OCI-LY7 (cell line): ENCODE measurements at regions not wholly inside any gene's neighbourhood (a gene's known extent, or its start where the extent isn't known, plus 50 kb on each side); places are given as distances from the start of the nearest gene placed in this dataset.

Experiments
- BruUV-seq: library from RNA; stranded (reverse); fragments of 400-500 nt; replicated peaks from 2 replicates; lab custom pipeline; 2021; lab: Mats Ljungman, UMichigan
- CTCF ChIA-PET: fragments of 300-600 bp; sonication (Branson Sonifier 250); formaldehyde crosslinking; loops from one replicate; lab custom pipeline; 2022; ENCODE audit warnings: antibody characterized with exemption; ENCODE audit not compliant: unreplicated experiment; lab: Charles Lee
- POLR2A ChIA-PET: fragments of 300-600 bp; sonication (Branson Sonifier 250); formaldehyde crosslinking; loops from one replicate; lab custom pipeline; 2022; ENCODE audit warnings: antibody characterized with exemption; lab: Charles Lee
- DNase-seq: peaks from one replicate; pipeline ENCODE4 v3.0.0-alpha.2; 2015; ENCODE audit warnings: low spot score
- H2AFZ ChIP-seq: fragments of 200-600 bp; sonication (generic), shearing (Covaris generic); 2 replicates; pipeline ENCODE4 v1.6.1; 2014; ENCODE audit warnings: mild to moderate bottlenecking, antibody characterized with exemption, low read length, moderate library complexity
- H3K27ac ChIP-seq: fragments of 200-600 bp; sonication (generic); 2 replicates; pipeline ENCODE4 v1.5.1; 2014; ENCODE audit warnings: mixed run types, low read depth, mild to moderate bottlenecking, moderate library complexity, low read length, inconsistent platforms; ENCODE audit not compliant: poor library complexity, severe bottlenecking
- H3K36me3 ChIP-seq: fragments of 200-600 bp; sonication (generic); 2 replicates; pipeline ENCODE4 v1.6.1; 2014; ENCODE audit warnings: mild to moderate bottlenecking, antibody characterized with exemption, low read length, moderate library complexity, mixed read lengths; ENCODE audit not compliant: insufficient read depth
- H3K4me1 ChIP-seq: fragments of 200-600 bp; sonication (generic); 2 replicates; pipeline ENCODE4 v1.5.1; 2014; ENCODE audit warnings: mild to moderate bottlenecking, low read length; ENCODE audit not compliant: insufficient read depth, poor library complexity, severe bottlenecking
- H3K4me2 ChIP-seq: fragments of 200-600 bp; sonication (generic); 2 replicates; pipeline ENCODE4 v1.6.1; 2014; ENCODE audit warnings: mild to moderate bottlenecking, low read length
- H3K4me3 ChIP-seq: fragments of 200-600 bp; sonication (generic); 2 replicates; pipeline ENCODE4 v1.5.1; 2014; ENCODE audit warnings: mild to moderate bottlenecking, low read depth, low read length; ENCODE audit not compliant: poor library complexity, severe bottlenecking
- H3K79me2 ChIP-seq: fragments of 200-600 bp; sonication (generic); 2 replicates; pipeline ENCODE4 v1.6.1; 2016; ENCODE audit warnings: low read depth, mild to moderate bottlenecking, low read length, moderate library complexity, mixed read lengths; ENCODE audit not compliant: insufficient read depth
- H3K9me2 ChIP-seq: fragments of 200-600 bp; sonication (generic); 2 replicates; pipeline ENCODE4 v1.6.1; 2016; ENCODE audit warnings: mild to moderate bottlenecking, low read length, mixed read lengths; ENCODE audit not compliant: insufficient read depth
- H3K9me3 ChIP-seq: fragments of 200-600 bp; sonication (generic); 2 replicates; pipeline ENCODE4 v1.6.1; 2014; ENCODE audit warnings: mild to moderate bottlenecking, mixed run types, low read length, mixed read lengths
- H4K20me1 ChIP-seq: fragments of 200-600 bp; sonication (generic); 2 replicates; pipeline ENCODE4 v1.6.1; 2014; ENCODE audit warnings: mild to moderate bottlenecking, antibody characterized with exemption, low read length, moderate library complexity, mixed read lengths; ENCODE audit not compliant: insufficient read depth
- EZH2phosphoT487 ChIP-seq: fragments of 200-600 bp; sonication (generic); IDR thresholded peaks from 2 replicates; pipeline ENCODE4 v1.6.1; 2018; ENCODE audit warnings: low read depth, borderline replicate concordance, mild to moderate bottlenecking, mixed run types, antibody characterized with exemption, low read length, moderate library complexity, mixed read lengths
- intact Hi-C: fragments of 100-400 bp; cut with micrococcal nuclease; formaldehyde crosslinking; loops from one replicate; pipeline ENCODE4 v1.10.0; 2022; ENCODE audit not compliant: unreplicated experiment
- TF ChIP-seq, protein P1 (sequence below): fragments of 200-600 bp; sonication (generic); conservative IDR thresholded peaks from 2 replicates; pipeline ENCODE4 v1.5.1; 2014; ENCODE audit warnings: mild to moderate bottlenecking, antibody characterized with exemption, low read length, moderate library complexity, mixed read lengths

DNA sequence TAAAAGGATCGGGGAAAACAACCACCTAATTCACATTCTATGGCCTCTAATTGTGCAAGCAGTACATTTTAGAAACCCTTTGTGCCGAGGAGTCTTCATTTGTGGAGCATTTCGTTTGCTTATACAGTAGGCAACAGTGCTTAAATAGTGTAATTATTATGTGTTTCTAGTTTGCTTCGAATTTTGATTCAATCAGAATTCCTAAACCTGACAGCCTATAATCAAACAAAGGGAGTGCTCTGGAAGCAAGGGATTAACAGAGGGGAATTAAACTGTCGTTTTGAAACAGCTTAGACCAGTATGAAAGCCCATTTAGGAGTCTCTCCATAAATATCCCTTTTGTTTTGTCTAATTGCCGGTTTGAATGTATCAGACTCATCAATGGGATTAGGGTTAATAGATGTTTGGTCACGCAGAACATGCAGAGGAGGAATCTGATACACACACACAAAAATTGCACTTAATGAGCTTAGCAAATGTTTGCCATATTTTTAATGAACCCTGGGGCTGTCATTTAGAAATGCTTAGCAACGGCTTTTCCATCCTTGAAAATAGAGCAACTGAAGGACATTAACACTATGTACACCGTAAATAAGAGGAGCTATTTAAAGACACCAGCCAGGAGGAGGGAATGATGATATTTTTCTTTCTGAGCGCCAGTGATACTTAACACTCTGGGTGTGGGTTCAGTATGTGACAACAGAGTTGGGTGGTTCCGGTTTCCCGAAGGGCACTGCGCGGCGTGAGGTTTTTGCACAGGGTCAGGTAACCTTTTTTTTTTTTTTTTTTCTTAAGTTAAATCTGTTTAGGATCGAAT, 404.7 kb downstream of the TLE4 start:
- no peaks in the 10 kb centered on the region for H3K9me2 ChIP-seq
- no peak overlapping the region for H3K4me3 ChIP-seq
- TF ChIP-seq EZH2phosphoT487 = no peak
- H3K9me3 ChIP-seq = no peaks in the 10 kb centered on the region
- H2AFZ ChIP-seq = no peak overlapping the region
- CTCF ChIA-PET = no interaction called here
- no peak overlapping the region for H3K27ac ChIP-seq
- POLR2A ChIA-PET = interaction anchor here (0.7 kb wide), 1 partner anchor 161 kb away, joined by 3 read pairs; no protein-coding TSS in a partner anchor
- no TSS peak for BruUV-seq
- intact Hi-C loops = no loop called here
- no peaks in the 10 kb centered on the region for H3K36me3 ChIP-seq
- H3K79me2 ChIP-seq = no peaks in the 10 kb centered on the region
- no peak overlapping the region for H3K4me2 ChIP-seq
- no peaks in the 10 kb centered on the region for H4K20me1 ChIP-seq
- no peaks in the 10 kb centered on the region for H3K4me1 ChIP-seq
- DNase-seq = no peak

DNA sequence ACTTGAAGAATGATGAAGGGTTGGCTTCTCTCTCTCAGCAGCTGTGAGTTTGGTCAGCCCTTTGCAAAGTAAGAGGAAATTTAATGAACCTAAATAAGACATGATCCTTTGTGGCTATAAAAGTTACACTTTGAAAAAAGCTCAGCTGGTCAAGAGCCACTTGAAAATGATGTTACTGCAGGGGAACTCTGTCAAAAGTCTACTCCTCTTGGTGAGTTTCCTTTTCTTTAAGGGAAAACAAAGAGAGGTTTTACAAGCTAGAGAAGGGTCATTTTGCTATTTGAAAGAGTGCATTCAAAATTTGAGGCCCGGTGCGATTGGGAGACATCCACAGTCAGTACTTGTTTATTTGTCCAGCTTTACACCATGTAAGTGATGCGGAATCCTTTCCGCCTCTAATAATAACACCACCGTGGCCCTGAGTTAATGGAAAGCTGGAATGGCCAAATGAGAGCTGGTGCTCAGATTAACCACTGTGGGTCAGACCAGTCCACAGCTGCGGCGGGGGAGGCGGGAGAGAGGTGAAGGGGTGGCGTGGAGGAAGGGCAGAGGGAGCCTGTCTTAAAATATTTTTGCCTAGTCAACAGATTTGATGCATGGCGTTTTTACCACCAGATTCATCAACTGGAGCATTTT, 404.0 kb downstream of the TLE4 start:
- no peak for DNase-seq
- BruUV-seq = no TSS peak
- Histone ChIP-seq H3K36me3 (no peaks in the 10 kb centered on the region), H3K4me2 (no peak overlapping the region), H3K4me1 (no peaks in the 10 kb centered on the region), H3K79me2 (no peaks in the 10 kb centered on the region), H2AFZ (no peak overlapping the region), H3K9me3 (no peaks in the 10 kb centered on the region), H3K27ac (no peak overlapping the region), H4K20me1 (no peaks in the 10 kb centered on the region), H3K4me3 (no peak overlapping the region), H3K9me2 (no peaks in the 10 kb centered on the region)
- CTCF ChIA-PET = no interaction called here
- TF ChIP-seq, protein P1, sequence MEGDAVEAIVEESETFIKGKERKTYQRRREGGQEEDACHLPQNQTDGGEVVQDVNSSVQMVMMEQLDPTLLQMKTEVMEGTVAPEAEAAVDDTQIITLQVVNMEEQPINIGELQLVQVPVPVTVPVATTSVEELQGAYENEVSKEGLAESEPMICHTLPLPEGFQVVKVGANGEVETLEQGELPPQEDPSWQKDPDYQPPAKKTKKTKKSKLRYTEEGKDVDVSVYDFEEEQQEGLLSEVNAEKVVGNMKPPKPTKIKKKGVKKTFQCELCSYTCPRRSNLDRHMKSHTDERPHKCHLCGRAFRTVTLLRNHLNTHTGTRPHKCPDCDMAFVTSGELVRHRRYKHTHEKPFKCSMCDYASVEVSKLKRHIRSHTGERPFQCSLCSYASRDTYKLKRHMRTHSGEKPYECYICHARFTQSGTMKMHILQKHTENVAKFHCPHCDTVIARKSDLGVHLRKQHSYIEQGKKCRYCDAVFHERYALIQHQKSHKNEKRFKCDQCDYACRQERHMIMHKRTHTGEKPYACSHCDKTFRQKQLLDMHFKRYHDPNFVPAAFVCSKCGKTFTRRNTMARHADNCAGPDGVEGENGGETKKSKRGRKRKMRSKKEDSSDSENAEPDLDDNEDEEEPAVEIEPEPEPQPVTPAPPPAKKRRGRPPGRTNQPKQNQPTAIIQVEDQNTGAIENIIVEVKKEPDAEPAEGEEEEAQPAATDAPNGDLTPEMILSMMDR = no peak
- no peak for TF ChIP-seq EZH2phosphoT487
- intact Hi-C loops = no loop called here
- POLR2A ChIA-PET = no interaction called here

DNA sequence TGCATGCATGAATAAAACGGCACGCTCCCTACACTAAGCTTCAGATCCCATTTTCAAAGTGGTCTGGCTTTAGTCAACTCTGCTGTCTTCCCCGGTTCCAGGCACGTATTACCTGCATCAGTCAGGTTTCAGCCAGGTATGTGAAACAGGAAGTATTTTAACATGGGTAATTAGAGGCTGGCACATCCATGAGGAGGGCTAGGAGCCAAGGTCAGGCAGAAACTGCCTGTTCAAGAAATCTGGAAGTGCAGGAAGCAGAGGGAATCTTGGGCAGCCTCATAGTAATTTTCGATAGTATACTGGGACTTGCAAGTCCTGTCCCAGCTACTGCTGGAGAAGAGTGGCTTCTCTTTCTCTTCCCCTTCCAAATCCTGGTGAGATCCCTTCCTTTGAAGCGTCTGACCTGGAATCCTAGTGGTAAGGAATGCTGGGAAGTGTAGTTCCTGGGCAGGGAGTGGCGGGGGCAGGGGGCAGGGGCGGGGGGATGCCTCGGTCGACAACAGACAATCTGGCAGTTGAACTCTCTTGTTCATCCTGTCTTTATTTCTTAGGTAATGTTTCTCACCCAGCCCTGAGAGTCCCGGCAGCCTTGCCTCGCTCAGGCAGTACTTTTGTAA, 403.1 kb downstream of the TLE4 start:
- BruUV-seq = no TSS peak
- no peak overlapping the region for H3K27ac ChIP-seq
- POLR2A ChIA-PET = no interaction called here
- TF ChIP-seq, protein P1 = no peak
- no peaks in the 10 kb centered on the region for H3K79me2 ChIP-seq
- DNase-seq = no peak
- no peaks in the 10 kb centered on the region for H3K4me1 ChIP-seq
- H3K9me2 ChIP-seq = no peaks in the 10 kb centered on the region
- intact Hi-C loops = no loop called here
- CTCF ChIA-PET = no interaction called here
- no peaks in the 10 kb centered on the region for H3K9me3 ChIP-seq
- no peak overlapping the region for H3K4me3 ChIP-seq
- no peak overlapping the region for H3K4me2 ChIP-seq
- H2AFZ ChIP-seq = no peak overlapping the region
- no peaks in the 10 kb centered on the region; the same call in 1 of the 2 replicates for H4K20me1 ChIP-seq
- H3K36me3 ChIP-seq = no peaks in the 10 kb centered on the region
